Kasumi-1 (cell line): ENCODE measurements at regions not wholly inside any gene's neighbourhood (a gene's known extent, or its start where the extent isn't known, plus 50 kb on each side); places are given as distances from the start of the nearest gene placed in this dataset.
"Not testable (repeated sequence)": the region's sequence is repeated elsewhere in the genome, so short reads cannot be mapped to it uniquely, and the experiment has no call there.

ENCODE experiments used
- DNase-seq, 2 experiments: peaks; one replicate each; lab custom pipeline; 2025; lab: John Stamatoyannopoulos, UW

- not testable (repeated sequence) for DNase-seq
Measured at GRCh38 chr14:105752420-105752819, 226.0 kb downstream of the TMEM121 start.

- DNase-seq: no peak
Measured at GRCh38 chr14:105760691-105761344, 234.4 kb downstream of the TMEM121 start.

- DNase-seq: not testable (repeated sequence)
Measured at GRCh38 chr14:105761345-105761740, 235.0 kb downstream of the TMEM121 start.

GRCh38 chr14:105761842-105762241, 235.5 kb downstream of the TMEM121 start:
- no peak for DNase-seq

GRCh38 chr14:105762262-105762661, 235.9 kb downstream of the TMEM121 start:
- not testable (repeated sequence) for DNase-seq

GRCh38 chr14:105764254-105764901, 238.0 kb downstream of the TMEM121 start:
- DNase-seq: not testable (repeated sequence)

- DNase-seq: not testable (repeated sequence)
Measured at GRCh38 chr14:105765072-105765825, 238.9 kb downstream of the TMEM121 start.

GRCh38 chr14:105765893-105766614, 239.7 kb downstream of the TMEM121 start:
- no peak for DNase-seq

GRCh38 chr14:105767315-105767714, 240.9 kb downstream of the TMEM121 start:
- no peak for DNase-seq

GRCh38 chr14:105768039-105768438, 241.7 kb downstream of the TMEM121 start:
- DNase-seq: not testable (repeated sequence)

- not testable (repeated sequence) for DNase-seq
Measured at GRCh38 chr14:105769061-105769730, 242.8 kb downstream of the TMEM121 start.

GRCh38 chr14:105770619-105771216, 244.3 kb downstream of the TMEM121 start:
- DNase-seq: not testable (repeated sequence)

- DNase-seq: not testable (repeated sequence)
Measured at GRCh38 chr14:105771261-105772226, 245.2 kb downstream of the TMEM121 start.

- DNase-seq: not testable (repeated sequence)
Measured at GRCh38 chr14:105772710-105773250, 246.4 kb downstream of the TMEM121 start.

GRCh38 chr14:105773584-105773983, 247.2 kb downstream of the TMEM121 start:
- DNase-seq: no peak

- DNase-seq: no peak
Measured at GRCh38 chr14:105774001-105774400, 247.6 kb downstream of the TMEM121 start.

- not testable (repeated sequence) for DNase-seq
Measured at GRCh38 chr14:105774585-105775348, 248.4 kb downstream of the TMEM121 start.

- DNase-seq: not testable (repeated sequence)
Measured at GRCh38 chr14:105775349-105775923, 249.1 kb downstream of the TMEM121 start.
